RWPE1 (cell line): ENCODE measurements at regions not wholly inside any gene's neighbourhood (a gene's known extent, or its start where the extent isn't known, plus 50 kb on each side); places are given as distances from the start of the nearest gene placed in this dataset.
A peak's percentile ranks its signal among the peaks of the same experiment; 100 is the strongest.

Source experiments
- CTCF ChIA-PET: fragments of 350-600 bp; sonication (Branson Sonifier 250); formaldehyde crosslinking; extraction: SDS; loops from one replicate; lab custom pipeline; 2021; lab: Yijun Ruan, JAX
- POLR2A ChIA-PET: fragments of 400-600 bp; formaldehyde crosslinking; extraction: SDS; loops from one replicate; lab custom pipeline; 2020; ENCODE audit warnings: antibody characterized with exemption; ENCODE audit not compliant: low non-redundant PET; lab: Yijun Ruan, JAX
- DNase-seq: peaks from one replicate; pipeline ENCODE4 v3.0.0; 2012; ENCODE audit warnings: low spot score
- H3K27ac ChIP-seq: fragments of 450-650 bp; 2 replicates; pipeline ENCODE4 v1.5.1; 2017
- TF ChIP-seq, protein P1 (sequence below): fragments of 450-650 bp; conservative IDR thresholded peaks from 2 replicates; pipeline ENCODE4 v1.5.1; 2017; ENCODE audit warnings: low read depth, mild to moderate bottlenecking

DNA sequence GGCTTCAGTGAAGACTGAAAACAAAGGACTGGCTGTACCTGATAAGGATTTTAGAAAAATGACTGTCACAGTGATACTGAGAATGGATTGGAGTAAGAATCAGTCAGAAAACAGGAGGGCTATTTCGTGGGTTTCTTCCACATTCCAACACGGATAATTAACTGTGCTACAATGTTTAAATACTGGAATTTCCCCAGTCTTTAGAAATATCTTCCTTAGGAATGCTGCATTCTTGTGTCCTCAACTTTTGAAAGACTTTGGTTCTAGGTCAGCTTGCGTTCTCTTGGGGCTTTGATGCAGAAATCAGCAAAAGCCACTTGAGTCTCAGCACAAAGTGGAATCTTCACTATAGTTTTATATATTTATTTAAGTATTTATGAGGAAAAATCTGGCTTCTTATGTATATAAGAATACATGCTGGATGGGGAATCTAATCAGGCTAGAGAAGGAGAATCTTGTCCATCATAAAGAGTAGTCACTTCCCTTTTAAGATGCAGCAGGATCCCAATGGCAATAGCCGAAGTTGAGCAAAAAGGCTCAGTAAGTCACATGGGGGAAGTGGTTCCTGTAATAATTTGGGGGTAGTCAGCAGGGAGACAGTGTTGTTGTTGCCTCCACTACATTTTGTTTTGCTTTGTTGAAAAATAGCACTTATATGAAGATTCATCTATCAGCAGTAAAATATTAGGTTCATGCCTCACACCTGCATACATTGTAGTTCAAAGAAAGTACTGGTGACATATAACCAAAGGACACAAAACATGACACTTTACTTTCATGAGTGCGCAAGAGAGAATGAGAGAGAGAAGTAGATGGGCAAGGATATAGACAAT lies 86.0 kb downstream of the CH25H start:
- POLR2A ChIA-PET = no interaction called here
- TF ChIP-seq, protein P1, sequence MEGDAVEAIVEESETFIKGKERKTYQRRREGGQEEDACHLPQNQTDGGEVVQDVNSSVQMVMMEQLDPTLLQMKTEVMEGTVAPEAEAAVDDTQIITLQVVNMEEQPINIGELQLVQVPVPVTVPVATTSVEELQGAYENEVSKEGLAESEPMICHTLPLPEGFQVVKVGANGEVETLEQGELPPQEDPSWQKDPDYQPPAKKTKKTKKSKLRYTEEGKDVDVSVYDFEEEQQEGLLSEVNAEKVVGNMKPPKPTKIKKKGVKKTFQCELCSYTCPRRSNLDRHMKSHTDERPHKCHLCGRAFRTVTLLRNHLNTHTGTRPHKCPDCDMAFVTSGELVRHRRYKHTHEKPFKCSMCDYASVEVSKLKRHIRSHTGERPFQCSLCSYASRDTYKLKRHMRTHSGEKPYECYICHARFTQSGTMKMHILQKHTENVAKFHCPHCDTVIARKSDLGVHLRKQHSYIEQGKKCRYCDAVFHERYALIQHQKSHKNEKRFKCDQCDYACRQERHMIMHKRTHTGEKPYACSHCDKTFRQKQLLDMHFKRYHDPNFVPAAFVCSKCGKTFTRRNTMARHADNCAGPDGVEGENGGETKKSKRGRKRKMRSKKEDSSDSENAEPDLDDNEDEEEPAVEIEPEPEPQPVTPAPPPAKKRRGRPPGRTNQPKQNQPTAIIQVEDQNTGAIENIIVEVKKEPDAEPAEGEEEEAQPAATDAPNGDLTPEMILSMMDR = no peak
- CTCF ChIA-PET = no interaction called here
- DNase-seq = no peak
- H3K27ac ChIP-seq = no peak overlapping the region

DNA sequence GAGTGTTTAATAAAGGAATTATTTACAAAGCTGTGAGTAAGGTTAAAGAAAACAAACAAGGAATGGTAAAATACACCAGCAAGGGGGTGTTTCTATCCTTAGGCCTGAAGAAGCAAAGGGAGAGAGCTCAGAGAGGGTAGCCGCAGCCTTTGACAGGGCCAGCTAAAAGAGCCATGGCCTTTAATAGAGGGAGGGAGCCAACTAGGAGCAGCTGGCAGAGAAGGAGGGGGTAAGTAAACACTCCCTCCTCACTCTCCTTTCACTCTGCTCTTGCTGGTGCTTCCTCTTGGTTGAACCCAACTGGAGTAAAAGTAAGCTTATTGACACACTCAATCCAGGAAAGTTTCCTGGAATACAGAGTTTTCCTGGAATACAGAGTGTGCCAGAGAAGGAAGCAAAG lies 87.5 kb downstream of the CH25H start:
- POLR2A ChIA-PET = no interaction called here
- CTCF ChIA-PET = interaction anchor here (0.9 kb wide), 1 partner anchor 17 kb away, joined by 3 read pairs; no protein-coding TSS in a partner anchor

DNA sequence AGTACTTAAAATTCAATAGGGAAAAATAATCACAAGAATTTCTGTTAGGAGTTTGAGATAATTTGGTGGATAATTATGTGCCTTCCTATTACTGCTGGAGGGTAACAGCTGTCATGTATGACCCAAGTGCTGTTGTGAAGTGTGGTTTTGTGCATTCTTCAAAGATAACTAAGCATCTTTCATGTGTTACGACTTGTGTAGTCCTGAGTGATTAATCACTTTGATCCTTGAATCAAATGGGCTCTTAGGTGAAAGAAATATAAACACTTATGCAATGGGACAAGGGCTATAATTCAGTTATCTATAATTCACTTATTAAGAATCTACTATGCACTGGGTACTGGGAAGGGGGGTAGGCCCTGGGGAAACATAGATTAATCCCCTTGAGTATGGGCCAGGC lies 89.0 kb downstream of the CH25H start:
- DNase-seq = peak; percentile 89
- no peak overlapping the region for H3K27ac ChIP-seq
- ChIA-PET CTCF (interaction anchor here (0.7 kb wide), 1 partner anchor 54 kb away, joined by 3 read pairs; no protein-coding TSS in a partner anchor), POLR2A (no interaction called here)
- TF ChIP-seq, protein P1 = no peak

More for the DNA sequence above, 87.5 kb downstream of the CH25H start:
- no peak overlapping the region for H3K27ac ChIP-seq
- TF ChIP-seq, protein P1 = no peak
- DNase-seq = no peak

DNA sequence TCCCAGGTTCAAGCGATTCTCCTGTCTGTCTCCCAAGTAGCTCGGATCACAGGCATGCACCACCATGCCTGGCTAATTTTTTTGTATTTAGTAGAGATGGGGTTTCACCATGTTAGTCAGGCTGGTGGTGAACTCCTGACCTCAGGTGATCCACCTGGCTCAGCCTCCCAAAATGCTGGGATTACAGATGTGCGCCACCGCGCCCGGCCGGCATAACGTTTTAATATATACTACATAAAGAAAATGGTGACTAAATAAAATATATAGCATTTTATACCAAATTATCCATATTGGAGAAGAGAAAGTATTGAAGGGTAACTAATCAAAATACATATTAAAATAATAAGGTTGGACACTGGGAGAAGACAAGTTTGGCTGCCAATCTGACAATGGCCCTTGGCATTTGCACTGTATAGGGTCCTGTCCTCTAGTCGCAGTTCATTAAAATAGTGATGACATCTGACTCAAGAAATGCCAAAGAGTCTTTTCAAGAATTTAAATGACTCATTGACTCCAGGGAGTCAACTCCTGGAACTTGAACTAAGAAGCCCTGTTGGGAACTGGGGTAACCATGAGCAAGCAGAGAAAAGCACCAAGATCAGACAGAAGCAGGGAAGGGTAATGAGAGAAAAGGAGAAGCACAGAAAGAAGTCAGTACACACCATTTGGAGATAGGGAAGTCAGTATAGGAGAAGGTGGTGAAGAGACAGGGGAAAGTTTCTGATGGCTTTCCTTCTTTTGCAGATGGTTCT lies 91.1 kb downstream of the CH25H start:
- TF ChIP-seq, protein P1 = no peak
- no peak overlapping the region for H3K27ac ChIP-seq
- peak; percentile 70 for DNase-seq
- ChIA-PET POLR2A (no interaction called here), CTCF (no interaction called here)

DNA sequence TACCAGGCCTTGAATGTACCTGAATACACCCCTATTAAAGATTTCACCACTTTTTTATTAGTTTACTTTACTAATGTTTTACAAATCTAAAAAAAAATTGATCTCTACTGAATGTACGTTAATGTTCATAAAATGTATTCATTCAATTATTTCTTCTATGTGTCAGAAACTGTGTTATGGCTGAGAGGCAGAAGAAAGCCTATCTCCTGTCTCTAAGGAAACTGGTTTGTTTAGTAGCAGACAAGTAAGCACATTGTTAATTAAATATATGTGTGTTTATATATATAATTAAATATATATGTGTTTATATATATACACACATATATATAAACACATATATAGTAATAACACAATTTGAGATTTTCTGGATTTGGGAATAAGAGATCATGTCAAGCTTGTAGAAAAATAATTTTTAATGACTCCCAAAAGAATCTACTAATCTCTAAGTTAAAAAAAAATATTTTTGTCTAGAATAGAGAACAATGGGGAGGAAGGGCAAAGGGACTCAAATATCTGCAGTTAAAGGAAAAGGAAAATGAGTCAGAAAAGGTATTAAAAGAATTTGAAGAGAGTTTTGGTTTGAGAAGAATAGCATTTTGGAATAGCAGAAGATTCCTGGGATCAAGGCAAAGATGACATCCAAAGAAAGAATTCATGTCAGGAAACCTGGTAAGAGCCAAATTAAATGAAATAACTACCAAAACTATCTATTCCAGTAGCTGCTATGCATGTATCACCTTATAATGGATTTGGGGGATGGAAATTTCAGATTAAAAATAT lies 92.1 kb downstream of the CH25H start:
- no peak for DNase-seq
- TF ChIP-seq, protein P1 = no peak
- ChIA-PET CTCF (no interaction called here), POLR2A (no interaction called here)
- no peak overlapping the region for H3K27ac ChIP-seq

DNA sequence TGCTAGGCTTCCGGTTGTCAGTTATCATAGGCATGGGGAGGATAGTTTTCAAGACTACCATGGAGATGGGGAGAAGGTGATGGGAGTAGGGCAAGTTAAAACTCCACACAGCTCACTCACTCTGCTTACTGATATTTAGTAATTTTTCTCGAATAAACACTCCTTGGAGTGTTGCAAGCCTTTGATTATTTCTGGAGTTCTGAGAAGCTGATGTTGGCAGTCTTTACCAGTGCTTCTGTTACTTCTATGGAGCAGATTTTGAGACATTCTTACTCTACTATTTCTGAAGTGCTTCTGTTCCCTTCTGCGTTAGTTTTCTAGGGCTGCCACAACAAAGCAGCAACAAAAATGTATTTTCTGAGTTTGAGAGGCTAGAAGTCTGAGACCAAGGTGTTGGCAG lies 104.4 kb downstream of the CH25H start:
- ChIA-PET CTCF (no interaction called here), POLR2A (no interaction called here)
- no peak for DNase-seq
- no peak overlapping the region for H3K27ac ChIP-seq
- TF ChIP-seq, protein P1 = no peak
